CD14-positive monocyte (primary cell): ENCODE measurements at regions not wholly inside any gene's neighbourhood (a gene's known extent, or its start where the extent isn't known, plus 50 kb on each side); places are given as distances from the start of the nearest gene placed in this dataset.

ENCODE experiments used
- DNase-seq, 3 donors: peaks; one replicate each; pipeline ENCODE4 v3.0.0-alpha.2; 2011 to 2022
- H2AFZ ChIP-seq: 2 replicates; pipeline ENCODE4 v1.6.0; 2012; ENCODE audit warnings: mild to moderate bottlenecking, low read depth, low read length, inconsistent platforms; ENCODE audit not compliant: insufficient read depth, poor library complexity, severe bottlenecking
- H3K27ac ChIP-seq, 2 donors: 1 replicate in 1 of 2; 2 replicates in 1 of 2; pipeline ENCODE4 v1.5.1; 2012 to 2013; ENCODE audit warnings: low read length in 2 of 2, control low read depth in 1 of 2, inconsistent platforms in 1 of 2, low read depth in 1 of 2, mild to moderate bottlenecking in 1 of 2
- H3K27me3 ChIP-seq, 2 donors: one replicate each; pipeline versions ENCODE4 v1.6.0 to v1.6.1; 2011 to 2013; ENCODE audit warnings: low read length in 2 of 2; ENCODE audit not compliant: control insufficient read depth in 2 of 2, insufficient read depth in 2 of 2
- H3K36me3 ChIP-seq, 2 donors: replicated peaks in 1 of 2; 1 replicate in 1 of 2; 2 replicates in 1 of 2; pipeline versions ENCODE4 v1.5.1 to v1.6.1; 2012 to 2013; ENCODE audit warnings: low read length in 2 of 2, control low read depth in 1 of 2, inconsistent platforms in 1 of 2, mild to moderate bottlenecking in 1 of 2; ENCODE audit not compliant: insufficient read depth in 2 of 2, control insufficient read depth in 1 of 2
- H3K4me1 ChIP-seq, 2 donors: 1 replicate in 1 of 2; 2 replicates in 1 of 2; pipeline versions ENCODE4 v1.5.1 to v1.6.1; 2012 to 2013; ENCODE audit warnings: low read length in 2 of 2, control low read depth in 1 of 2, inconsistent platforms in 1 of 2, mild to moderate bottlenecking in 1 of 2, moderate library complexity in 1 of 2; ENCODE audit not compliant: insufficient read depth in 2 of 2, control insufficient read depth in 1 of 2
- H3K4me2 ChIP-seq: replicated peaks from 2 replicates; pipeline ENCODE3; 2012; ENCODE audit warnings: low read length, moderate library complexity, mild to moderate bottlenecking; ENCODE audit not compliant: poor library complexity, severe bottlenecking; ENCODE audit errors: extremely low read depth
- H3K4me3 ChIP-seq, 3 experiments: fragments of 200-600 bp in 1 of 3; sonication (generic) in 1 of 3; replicated peaks in 1 of 3; 1 replicate in 2 of 3; 2 replicates in 1 of 3; pipeline ENCODE4 v1.5.1; 2011 to 2013; ENCODE audit warnings: low read length in 3 of 3, mild to moderate bottlenecking in 3 of 3, control low read depth in 2 of 3, low read depth in 2 of 3, inconsistent platforms in 1 of 3, moderate library complexity in 1 of 3
- H3K79me2 ChIP-seq: 2 replicates; pipeline ENCODE4 v1.6.0; 2012; ENCODE audit warnings: mild to moderate bottlenecking, control low read depth, inconsistent platforms, low read length, moderate library complexity; ENCODE audit not compliant: insufficient read depth
- H3K9ac ChIP-seq: 2 replicates; pipeline ENCODE4 v1.6.0; 2017; ENCODE audit warnings: low read length, mild to moderate bottlenecking; ENCODE audit not compliant: insufficient read depth, poor library complexity, severe bottlenecking
- H3K9me3 ChIP-seq, 2 donors: replicated peaks in 1 of 2; 1 replicate in 1 of 2; 2 replicates in 1 of 2; pipeline versions ENCODE4 v1.5.1 to v1.6.1; 2012 to 2013; ENCODE audit warnings: low read length in 2 of 2, control low read depth in 1 of 2; ENCODE audit not compliant: control insufficient read depth in 1 of 2, insufficient read depth in 1 of 2
- H4K20me1 ChIP-seq: 2 replicates; pipeline ENCODE4 v1.6.0; 2012; ENCODE audit warnings: mild to moderate bottlenecking, low read length, control low read depth, moderate library complexity; ENCODE audit not compliant: insufficient read depth
- H3K27ac Mint-ChIP-seq, 7 donors: one replicate each; pipeline ENCODE4 v1.8.0; 2020; ENCODE audit warnings: mild to moderate bottlenecking in 7 of 7, mixed read lengths in 7 of 7, moderate library complexity in 6 of 7, inconsistent platforms in 2 of 7
- H3K27me3 Mint-ChIP-seq, 3 donors: one replicate each; pipeline ENCODE4 v1.8.0; 2021 to 2022; ENCODE audit warnings: low read depth in 3 of 3, mild to moderate bottlenecking in 3 of 3, mixed read lengths in 3 of 3, moderate library complexity in 3 of 3, inconsistent platforms in 1 of 3
- H3K36me3 Mint-ChIP-seq, 2 donors: one replicate each; pipeline ENCODE4 v1.8.0; 2020; ENCODE audit warnings: mixed read lengths in 2 of 2, inconsistent platforms in 1 of 2, mild to moderate bottlenecking in 1 of 2
- H3K4me1 Mint-ChIP-seq: one replicate; pipeline ENCODE4 v1.8.0; 2020; ENCODE audit warnings: mild to moderate bottlenecking, mixed read lengths
- H3K4me3 Mint-ChIP-seq, 2 donors: one replicate each; pipeline ENCODE4 v1.8.0; 2020; ENCODE audit warnings: mild to moderate bottlenecking in 2 of 2, mixed read lengths in 2 of 2, moderate library complexity in 1 of 2
- H3K9me3 Mint-ChIP-seq, 7 donors: one replicate each; pipeline ENCODE4 v1.8.0; 2020 to 2022; ENCODE audit warnings: mixed read lengths in 7 of 7, mild to moderate bottlenecking in 6 of 7, moderate library complexity in 6 of 7, inconsistent platforms in 2 of 7
- WGBS: methylation state at CpG from one replicate; pipeline ENCODE4 v1.1.5; 2013; ENCODE audit warnings: missing lambda C conversion rate; ENCODE audit not compliant: insufficient coverage; 5-methylcytosine and 5-hydroxymethylcytosine counted together
- intact Hi-C, 2 donors: fragments of 100-400 bp; cut with micrococcal nuclease; formaldehyde crosslinking; loops; one replicate each; pipeline versions ENCODE4 v1.15.0 to v1.15.1; 2023
- TF ChIP-seq, protein P1 (sequence below): fragments of 200-600 bp; IDR thresholded peaks from one replicate; pipeline ENCODE4 v1.8.0; 2022; ENCODE audit warnings: antibody characterized with exemption, mild to moderate bottlenecking

GRCh38 chr22:34976474-34976873 lies 89.5 kb upstream of the ISX start:
- no peak overlapping the region for H3K4me2 ChIP-seq
- no peak overlapping the region for H3K4me3 ChIP-seq
- WGBS: 100% methylated on average over 2 of the region's 4 CpGs
- Mint-ChIP-seq H3K36me3 (no peaks in the 10 kb centered on the region), H3K4me1 (no peaks in the 10 kb centered on the region), H3K27me3 (peaks cover 0 to 3% (median 2%) of the 10 kb centered on the region in 3 donors), H3K4me3 (no peak overlapping the region), H3K9me3 (peaks cover 4 to 21% (median 9%) of the 10 kb centered on the region in 7 donors), H3K27ac (no peak overlapping the region)
- no peak overlapping the region for H2AFZ ChIP-seq
- no peaks in the 10 kb centered on the region for H4K20me1 ChIP-seq
- H3K27me3 ChIP-seq: no peaks in the 10 kb centered on the region
- H3K79me2 ChIP-seq: no peaks in the 10 kb centered on the region
- no peaks in the 10 kb centered on the region for H3K36me3 ChIP-seq
- no peak overlapping the region for H3K9ac ChIP-seq
- H3K9me3 ChIP-seq: peaks cover 9 to 13% of the 10 kb centered on the region in 2 donors
- no peak overlapping the region for H3K27ac ChIP-seq
- H3K4me1 ChIP-seq: no peaks in the 10 kb centered on the region
- no peak for DNase-seq
- TF ChIP-seq, protein P1, sequence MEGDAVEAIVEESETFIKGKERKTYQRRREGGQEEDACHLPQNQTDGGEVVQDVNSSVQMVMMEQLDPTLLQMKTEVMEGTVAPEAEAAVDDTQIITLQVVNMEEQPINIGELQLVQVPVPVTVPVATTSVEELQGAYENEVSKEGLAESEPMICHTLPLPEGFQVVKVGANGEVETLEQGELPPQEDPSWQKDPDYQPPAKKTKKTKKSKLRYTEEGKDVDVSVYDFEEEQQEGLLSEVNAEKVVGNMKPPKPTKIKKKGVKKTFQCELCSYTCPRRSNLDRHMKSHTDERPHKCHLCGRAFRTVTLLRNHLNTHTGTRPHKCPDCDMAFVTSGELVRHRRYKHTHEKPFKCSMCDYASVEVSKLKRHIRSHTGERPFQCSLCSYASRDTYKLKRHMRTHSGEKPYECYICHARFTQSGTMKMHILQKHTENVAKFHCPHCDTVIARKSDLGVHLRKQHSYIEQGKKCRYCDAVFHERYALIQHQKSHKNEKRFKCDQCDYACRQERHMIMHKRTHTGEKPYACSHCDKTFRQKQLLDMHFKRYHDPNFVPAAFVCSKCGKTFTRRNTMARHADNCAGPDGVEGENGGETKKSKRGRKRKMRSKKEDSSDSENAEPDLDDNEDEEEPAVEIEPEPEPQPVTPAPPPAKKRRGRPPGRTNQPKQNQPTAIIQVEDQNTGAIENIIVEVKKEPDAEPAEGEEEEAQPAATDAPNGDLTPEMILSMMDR: no peak
- intact Hi-C loops: no loop called here

GRCh38 chr22:34976886-34977285 lies 89.1 kb upstream of the ISX start:
- H4K20me1 ChIP-seq: no peaks in the 10 kb centered on the region
- WGBS: no CpG with 5 or more reads among the region's 2 CpGs
- H3K27ac ChIP-seq: no peak overlapping the region
- peaks cover 9 to 13% of the 10 kb centered on the region in 2 donors for H3K9me3 ChIP-seq
- no peak overlapping the region for H3K4me3 Mint-ChIP-seq
- peaks cover 0 to 3% (median 2%) of the 10 kb centered on the region in 3 donors for H3K27me3 Mint-ChIP-seq
- H3K36me3 Mint-ChIP-seq: no peaks in the 10 kb centered on the region
- H3K4me2 ChIP-seq: no peak overlapping the region
- no peaks in the 10 kb centered on the region for H3K36me3 ChIP-seq
- no peaks in the 10 kb centered on the region for H3K4me1 ChIP-seq
- no peak overlapping the region for H3K9ac ChIP-seq
- intact Hi-C loops: no loop called here
- H3K4me1 Mint-ChIP-seq: no peaks in the 10 kb centered on the region
- H3K4me3 ChIP-seq: no peak overlapping the region
- H3K27me3 ChIP-seq: no peaks in the 10 kb centered on the region
- peaks cover 4 to 23% (median 10%) of the 10 kb centered on the region in 7 donors for H3K9me3 Mint-ChIP-seq
- no peaks in the 10 kb centered on the region for H3K79me2 ChIP-seq
- TF ChIP-seq, protein P1: no peak
- no peak overlapping the region for H3K27ac Mint-ChIP-seq
- no peak overlapping the region for H2AFZ ChIP-seq
- no peak for DNase-seq
